ENCODE measurements at regions not wholly inside any gene's neighbourhood (a gene's known extent, or its start where the extent isn't known, plus 50 kb on each side); places are given as distances from the start of the nearest gene placed in this dataset.

DNA sequence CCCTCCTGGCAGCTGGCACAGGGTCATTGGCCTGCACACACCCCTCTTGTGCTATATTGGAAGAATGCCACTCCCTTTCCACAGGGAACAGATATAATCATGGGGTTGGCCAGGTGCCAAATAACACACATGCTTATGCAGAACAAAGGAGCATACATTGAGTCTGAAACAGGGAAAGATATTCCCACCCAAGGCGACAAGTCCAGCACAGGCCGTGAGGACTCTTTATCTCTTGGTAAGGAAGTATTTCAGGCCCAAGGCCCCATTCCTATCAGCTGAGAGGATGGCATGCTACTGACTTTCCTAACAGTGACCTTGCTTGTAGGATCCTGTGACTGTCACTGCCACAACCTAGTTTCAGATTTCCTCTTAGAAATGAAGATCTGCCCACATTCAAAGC, 59.0 kb upstream of the STXBP6 start:
- Mint-ChIP-seq H3K27me3 (peaks cover 12% of the 10 kb centered on the region), H3K36me3 (no peaks in the 10 kb centered on the region), H3K4me3 (no peak overlapping the region), H3K4me1 (no peaks in the 10 kb centered on the region), H3K9me3 (no peaks in the 10 kb centered on the region), H3K27ac (no peak overlapping the region)
- no peak for DNase-seq

DNA sequence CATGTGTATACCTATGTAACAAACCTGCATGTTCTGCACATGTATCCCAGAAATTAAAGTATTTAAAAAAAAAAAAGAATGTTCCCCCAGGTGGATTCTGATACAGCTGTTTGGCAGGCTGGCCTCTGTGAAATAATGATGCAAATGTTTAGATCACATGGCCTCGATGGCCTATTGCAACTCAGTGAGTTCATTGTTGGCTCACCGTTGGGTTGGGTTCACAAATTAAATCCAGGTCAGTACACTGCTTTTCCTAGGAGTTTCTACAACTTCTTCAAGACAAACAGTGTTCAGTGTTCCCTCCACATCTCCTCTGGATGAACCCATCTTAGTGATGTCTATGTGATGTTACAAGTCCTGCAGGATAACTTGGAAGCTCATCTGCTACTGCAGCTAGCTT, 58.3 kb upstream of the STXBP6 start:
- no peaks in the 10 kb centered on the region for H3K9me3 Mint-ChIP-seq
- peaks cover 11% of the 10 kb centered on the region for H3K27me3 Mint-ChIP-seq
- H3K4me1 Mint-ChIP-seq = no peaks in the 10 kb centered on the region
- no peak overlapping the region for H3K4me3 Mint-ChIP-seq
- DNase-seq = no peak
- no peaks in the 10 kb centered on the region for H3K36me3 Mint-ChIP-seq
- no peak overlapping the region for H3K27ac Mint-ChIP-seq

DNA sequence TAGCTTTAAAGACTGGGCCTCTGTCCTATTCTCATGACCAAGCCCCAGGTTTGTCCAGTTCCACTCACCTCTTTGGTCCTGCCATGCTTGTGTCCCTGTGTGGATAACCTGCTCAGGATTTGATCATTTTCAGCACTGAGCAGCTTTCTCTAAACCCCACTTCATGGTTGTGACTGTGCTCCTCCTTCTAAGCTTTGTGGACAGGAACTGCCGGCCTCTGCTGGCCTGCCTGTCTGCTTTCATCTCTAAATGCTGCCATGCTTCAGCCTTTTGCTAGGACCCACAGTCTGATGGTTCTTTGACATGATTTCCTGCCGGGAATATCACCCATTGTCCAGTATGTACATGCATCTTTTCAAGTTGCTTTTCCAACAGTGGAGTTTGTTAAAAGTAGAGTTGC, 53.9 kb upstream of the STXBP6 start:
- Mint-ChIP-seq H3K36me3 (no peaks in the 10 kb centered on the region), H3K9me3 (no peaks in the 10 kb centered on the region)
- no peak for DNase-seq

DNA sequence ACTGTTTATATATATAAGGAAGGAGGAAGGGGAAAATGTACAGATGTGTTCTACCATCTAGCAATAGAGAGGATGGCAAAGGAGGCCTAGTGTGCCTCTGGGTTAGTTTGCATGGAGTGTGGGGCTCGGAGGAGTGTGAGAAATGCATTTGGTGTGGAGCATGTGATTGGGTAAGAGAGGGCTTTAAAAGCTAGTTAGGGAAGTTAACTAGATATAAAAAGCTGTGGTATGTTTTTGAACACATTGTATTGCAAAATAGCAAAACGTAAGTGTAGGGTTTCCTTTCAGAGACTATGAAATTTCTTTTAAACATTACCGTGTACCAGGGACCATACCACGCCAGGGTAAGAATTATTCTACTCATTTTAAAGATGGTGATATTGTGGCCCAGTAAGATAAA, 53.3 kb upstream of the STXBP6 start:
- Mint-ChIP-seq H3K27me3 (peaks cover 10% of the 10 kb centered on the region), H3K4me1 (no peaks in the 10 kb centered on the region), H3K27ac (no peak overlapping the region), H3K36me3 (no peaks in the 10 kb centered on the region), H3K4me3 (no peak overlapping the region), H3K9me3 (no peaks in the 10 kb centered on the region)
- DNase-seq = no peak

More for the DNA sequence above, 53.9 kb upstream of the STXBP6 start:
- H3K27me3 Mint-ChIP-seq = peaks cover 10% of the 10 kb centered on the region
- no peaks in the 10 kb centered on the region for H3K4me1 Mint-ChIP-seq
- no peak overlapping the region for H3K27ac Mint-ChIP-seq
- no peak overlapping the region for H3K4me3 Mint-ChIP-seq

DNA sequence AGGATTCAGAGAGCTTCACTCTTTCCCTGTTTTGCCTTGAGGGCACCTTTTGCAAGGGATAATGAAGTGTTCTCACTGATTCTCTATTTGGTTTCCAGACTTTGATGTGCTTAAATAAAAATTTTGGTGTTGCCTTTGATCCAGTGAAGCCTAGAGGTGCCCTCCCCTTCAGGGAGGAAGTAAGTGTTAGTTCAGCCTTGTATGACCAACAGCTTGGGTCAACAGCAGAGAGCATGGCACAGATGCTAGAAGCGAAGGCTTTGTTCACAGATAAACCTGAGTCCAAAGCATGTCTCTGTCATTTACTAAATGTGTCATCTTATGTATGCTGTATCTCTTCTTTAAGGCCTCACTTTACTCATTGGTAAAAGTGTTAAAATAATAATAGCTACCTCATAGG, 52.8 kb upstream of the STXBP6 start:
- Mint-ChIP-seq H3K27ac (no peak overlapping the region), H3K4me3 (no peak overlapping the region), H3K4me1 (no peaks in the 10 kb centered on the region), H3K27me3 (peaks cover 10% of the 10 kb centered on the region), H3K36me3 (no peaks in the 10 kb centered on the region), H3K9me3 (no peaks in the 10 kb centered on the region)
- no peak for DNase-seq

DNA sequence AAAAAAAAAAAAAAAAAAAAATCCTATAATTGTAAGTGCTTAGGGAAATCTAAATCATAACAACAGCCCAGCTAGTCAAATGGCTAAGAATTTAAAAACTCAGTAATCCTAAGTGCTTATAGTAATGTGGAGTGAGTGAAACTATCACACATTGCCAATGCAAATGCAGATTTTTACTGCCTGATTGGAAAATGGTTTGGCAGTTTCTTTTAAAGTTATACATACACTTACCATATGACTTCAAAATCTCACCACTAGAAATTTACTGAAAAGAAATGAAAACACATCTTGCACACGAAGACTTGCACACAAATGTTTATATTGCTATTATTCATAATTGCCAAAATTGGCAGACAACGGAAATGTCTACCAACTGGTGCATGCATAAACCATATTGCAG, 51.3 kb upstream of the STXBP6 start:
- Mint-ChIP-seq H3K9me3 (no peaks in the 10 kb centered on the region), H3K27me3 (peaks cover 14% of the 10 kb centered on the region), H3K36me3 (no peaks in the 10 kb centered on the region), H3K4me3 (no peak overlapping the region), H3K4me1 (no peaks in the 10 kb centered on the region), H3K27ac (no peak overlapping the region)
- no peak for DNase-seq

All from activated naive CD8-positive, alpha-beta T cell treated with anti-CD3 and anti-CD28 coated beads for 36 hours (primary cell).